B cell (primary cell): ENCODE measurements at regions not wholly inside any gene's neighbourhood (a gene's known extent, or its start where the extent isn't known, plus 50 kb on each side); places are given as distances from the start of the nearest gene placed in this dataset.

Experiments
- ATAC-seq: fragments of 200-7000 bp; cut with Tn5 transposase; one replicate; pipeline ENCODE4 v1.10.0; 2021; ENCODE audit warnings: low read depth, mild to moderate bottlenecking, moderate number of reproducible peaks, moderate library complexity
- CTCF ChIA-PET: fragments of 350-600 bp; sonication (Branson Sonifier 250); formaldehyde crosslinking; loops from one replicate; lab custom pipeline; 2021; ENCODE audit warnings: antibody characterized with exemption, inconsistent platforms; lab: Charles Lee
- POLR2A ChIA-PET: fragments of 350-600 bp; sonication (Branson Sonifier 250); formaldehyde crosslinking; loops from one replicate; lab custom pipeline; 2021; ENCODE audit warnings: antibody characterized with exemption; lab: Charles Lee
- DNase-seq: peaks from one replicate; pipeline ENCODE4 v3.0.0; 2013
- H2AFZ ChIP-seq: 2 replicates; pipeline ENCODE4 v1.6.1; 2012; ENCODE audit warnings: mild to moderate bottlenecking, low read depth, low read length; ENCODE audit not compliant: insufficient read depth, poor library complexity, severe bottlenecking
- H3K27ac ChIP-seq, 2 donors: 1 replicate in 1 of 2; 2 replicates in 1 of 2; pipeline ENCODE4 v1.5.1; 2012 to 2013; ENCODE audit warnings: low read length in 2 of 2, mild to moderate bottlenecking in 2 of 2, moderate library complexity in 1 of 2
- H3K27me3 ChIP-seq, 4 experiments: fragments of 200-600 bp in 1 of 4; sonication (generic) in 1 of 4; replicated peaks in 1 of 4; 1 replicate in 2 of 4; 2 replicates in 2 of 4; pipeline versions ENCODE4 v1.6.1 to v1.7.0; 2013 to 2016; ENCODE audit warnings: low read length in 3 of 4, mild to moderate bottlenecking in 2 of 4, mixed read lengths in 1 of 4, moderate library complexity in 1 of 4; ENCODE audit not compliant: insufficient read depth in 4 of 4, control insufficient read depth in 3 of 4; ENCODE audit errors: control extremely low read depth in 1 of 4
- H3K36me3 ChIP-seq, 2 experiments: replicated peaks in 1 of 2; 1 replicate in 1 of 2; 2 replicates in 1 of 2; pipeline versions ENCODE4 v1.6.1 to v1.7.1; 2013; ENCODE audit warnings: low read length in 1 of 2; ENCODE audit not compliant: insufficient read depth in 2 of 2, control insufficient read depth in 1 of 2; ENCODE audit errors: control extremely low read depth in 1 of 2, extremely low read depth in 1 of 2
- H3K4me1 ChIP-seq, 2 donors: fragments of 200-600 bp in 1 of 2; sonication (generic) in 1 of 2; 1 replicate in 1 of 2; 2 replicates in 1 of 2; pipeline versions ENCODE4 v1.5.1 to v1.6.1; 2013 to 2017; ENCODE audit warnings: low read length in 2 of 2; ENCODE audit not compliant: control insufficient read depth in 2 of 2, insufficient read depth in 2 of 2
- H3K4me2 ChIP-seq: replicated peaks from 2 replicates; pipeline ENCODE3; 2012; ENCODE audit warnings: mild to moderate bottlenecking, low read depth, low read length; ENCODE audit not compliant: poor library complexity, severe bottlenecking
- H3K4me3 ChIP-seq, 5 experiments: fragments of 200-600 bp in 1 of 5; sonication (generic) in 1 of 5; 1 replicate in 3 of 5; 2 replicates in 2 of 5; pipeline versions ENCODE4 v1.5.1 to v1.7.0; 2011 to 2016; ENCODE audit warnings: low read length in 4 of 5, mild to moderate bottlenecking in 4 of 5, low read depth in 2 of 5, control low read depth in 1 of 5, moderate library complexity in 1 of 5; ENCODE audit not compliant: insufficient read depth in 1 of 5; ENCODE audit errors: control extremely low read depth in 1 of 5, extremely low read depth in 1 of 5
- H3K79me2 ChIP-seq: fragments of 200-600 bp; sonication (generic); one replicate; pipeline ENCODE4 v1.6.0; 2016; ENCODE audit warnings: low read length; ENCODE audit not compliant: control insufficient read depth, insufficient read depth
- H3K9ac ChIP-seq: fragments of 200-600 bp; sonication (generic); 2 replicates; pipeline ENCODE4 v1.6.1; 2017; ENCODE audit warnings: mild to moderate bottlenecking, low read length, moderate library complexity
- H3K9me3 ChIP-seq, 3 donors: one replicate each; pipeline versions ENCODE4 v1.6.1 to v1.7.1; 2013; ENCODE audit warnings: low read length in 2 of 3; ENCODE audit not compliant: control insufficient read depth in 2 of 3, insufficient read depth in 1 of 3; ENCODE audit errors: control extremely low read depth in 1 of 3
- H4K20me1 ChIP-seq: 2 replicates; pipeline ENCODE4 v1.6.0; 2012; ENCODE audit warnings: mild to moderate bottlenecking, low read length; ENCODE audit not compliant: insufficient read depth, control insufficient read depth, poor library complexity, severe bottlenecking
- H3K27ac Mint-ChIP-seq: one replicate; pipeline ENCODE4 v1.8.0; 2021; ENCODE audit warnings: mixed read lengths
- H3K27me3 Mint-ChIP-seq: one replicate; pipeline ENCODE4 v1.8.0; 2021; ENCODE audit warnings: mixed read lengths
- H3K4me1 Mint-ChIP-seq: one replicate; pipeline ENCODE4 v1.8.0; 2021; ENCODE audit warnings: mixed read lengths
- H3K4me3 Mint-ChIP-seq: one replicate; pipeline ENCODE4 v1.8.0; 2021; ENCODE audit warnings: mixed read lengths
- H3K9me3 Mint-ChIP-seq: one replicate; pipeline ENCODE4 v1.8.0; 2022; ENCODE audit warnings: mixed read lengths; ENCODE audit not compliant: insufficient read depth
- EZH2 ChIP-seq: IDR thresholded peaks from 2 replicates; pipeline ENCODE4 v1.6.1; 2012; ENCODE audit warnings: borderline replicate concordance, low read depth, mild to moderate bottlenecking, moderate library complexity, low read length; ENCODE audit not compliant: insufficient read depth, poor library complexity, severe bottlenecking
- WGBS: methylation state at CpG from one replicate; pipeline ENCODE4 v1.1.5; 2013; ENCODE audit warnings: missing lambda C conversion rate; ENCODE audit not compliant: insufficient coverage; 5-methylcytosine and 5-hydroxymethylcytosine counted together
- intact Hi-C: fragments of 100-400 bp; cut with micrococcal nuclease; formaldehyde crosslinking; loops from one replicate; pipeline ENCODE4 v1.10.0; 2022
- TF ChIP-seq, protein P1 (sequence below): fragments of 200-600 bp; IDR thresholded peaks from one replicate; pipeline ENCODE4 v1.8.0; 2022; ENCODE audit warnings: antibody characterized with exemption, mild to moderate bottlenecking

DNA sequence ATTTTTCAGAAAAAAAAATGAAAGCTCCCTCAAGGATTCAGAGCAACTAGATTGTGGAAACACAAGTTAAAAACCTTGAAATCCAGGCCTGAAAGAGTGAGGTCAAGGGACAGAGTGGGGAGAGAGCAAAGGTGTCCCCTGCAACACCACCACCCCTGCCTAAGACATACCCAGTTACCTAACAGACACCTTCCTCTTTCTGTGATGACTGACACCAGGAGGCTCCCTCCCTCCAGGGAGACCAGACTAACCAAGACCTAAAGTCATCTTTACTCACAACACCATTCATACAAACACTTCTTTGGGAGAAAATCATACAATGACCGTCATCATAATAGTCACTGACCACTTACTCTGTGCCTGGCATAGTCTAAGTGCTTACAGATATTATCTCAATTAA is 151.8 kb upstream of the NABP1 start:
- no peak overlapping the region for H3K4me3 ChIP-seq
- Mint-ChIP-seq H3K9me3 (no peaks in the 10 kb centered on the region), H3K27ac (no peak overlapping the region), H3K27me3 (peaks cover 3% of the 10 kb centered on the region), H3K4me1 (no peaks in the 10 kb centered on the region), H3K4me3 (no peak overlapping the region)
- intact Hi-C loops, result no loop called here
- WGBS, result no CpG with 5 or more reads among the region's 1 CpG
- no peaks in the 10 kb centered on the region for H3K9me3 ChIP-seq
- no peak overlapping the region for H3K27ac ChIP-seq
- ATAC-seq (no peak), DNase-seq (no peak)
- no peaks in the 10 kb centered on the region for H4K20me1 ChIP-seq
- no peaks in the 10 kb centered on the region for H3K4me1 ChIP-seq
- no peaks in the 10 kb centered on the region for H3K79me2 ChIP-seq
- H3K9ac ChIP-seq, result no peak overlapping the region
- H3K27me3 ChIP-seq, result no peaks in the 10 kb centered on the region
- CTCF ChIA-PET, result interaction anchor here (0.6 to 5.6 kb wide), 5 partner anchors 9 to 474 kb away, joined by 3 to 119 read pairs (median 5); no protein-coding TSS in a partner anchor
- POLR2A ChIA-PET, result no interaction called here
- no peaks in the 10 kb centered on the region for H3K36me3 ChIP-seq
- no peak for TF ChIP-seq EZH2
- H2AFZ ChIP-seq, result no peak overlapping the region
- H3K4me2 ChIP-seq, result no peak overlapping the region

DNA sequence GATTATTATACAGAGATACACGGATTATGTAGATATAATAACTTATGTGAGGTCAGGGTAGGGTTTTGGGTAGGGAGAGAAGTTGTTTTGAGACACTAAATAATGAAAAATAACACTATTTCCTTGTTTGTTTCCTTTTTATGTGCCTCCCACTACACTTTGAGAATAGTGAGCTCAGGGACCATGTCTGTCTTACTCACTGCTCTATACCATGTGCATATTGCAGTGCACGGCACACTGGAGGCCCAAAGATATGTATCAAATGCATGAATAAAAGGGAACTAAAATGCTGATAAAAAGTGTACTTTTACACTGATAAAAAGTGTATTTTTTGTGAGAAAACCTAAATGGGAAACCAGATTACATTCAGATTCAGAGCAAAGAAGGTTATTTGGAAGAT is 151.4 kb upstream of the NABP1 start:
- Mint-ChIP-seq H3K4me1 (no peaks in the 10 kb centered on the region), H3K9me3 (no peaks in the 10 kb centered on the region), H3K27me3 (peaks cover 3% of the 10 kb centered on the region), H3K4me3 (no peak overlapping the region), H3K27ac (no peak overlapping the region)
- DNase-seq (no peak), ATAC-seq (no peak)
- intact Hi-C loops, result no loop called here
- H4K20me1 ChIP-seq, result no peaks in the 10 kb centered on the region
- H2AFZ ChIP-seq, result no peak overlapping the region
- ChIA-PET CTCF (interaction anchor here (0.6 to 5.6 kb wide), 5 partner anchors 9 to 474 kb away, joined by 3 to 119 read pairs (median 5); no protein-coding TSS in a partner anchor), POLR2A (no interaction called here)
- H3K4me1 ChIP-seq, result no peaks in the 10 kb centered on the region
- H3K9ac ChIP-seq, result no peak overlapping the region
- no peaks in the 10 kb centered on the region for H3K27me3 ChIP-seq
- no CpG with 5 or more reads among the region's 2 CpGs for WGBS
- TF ChIP-seq, protein P1, sequence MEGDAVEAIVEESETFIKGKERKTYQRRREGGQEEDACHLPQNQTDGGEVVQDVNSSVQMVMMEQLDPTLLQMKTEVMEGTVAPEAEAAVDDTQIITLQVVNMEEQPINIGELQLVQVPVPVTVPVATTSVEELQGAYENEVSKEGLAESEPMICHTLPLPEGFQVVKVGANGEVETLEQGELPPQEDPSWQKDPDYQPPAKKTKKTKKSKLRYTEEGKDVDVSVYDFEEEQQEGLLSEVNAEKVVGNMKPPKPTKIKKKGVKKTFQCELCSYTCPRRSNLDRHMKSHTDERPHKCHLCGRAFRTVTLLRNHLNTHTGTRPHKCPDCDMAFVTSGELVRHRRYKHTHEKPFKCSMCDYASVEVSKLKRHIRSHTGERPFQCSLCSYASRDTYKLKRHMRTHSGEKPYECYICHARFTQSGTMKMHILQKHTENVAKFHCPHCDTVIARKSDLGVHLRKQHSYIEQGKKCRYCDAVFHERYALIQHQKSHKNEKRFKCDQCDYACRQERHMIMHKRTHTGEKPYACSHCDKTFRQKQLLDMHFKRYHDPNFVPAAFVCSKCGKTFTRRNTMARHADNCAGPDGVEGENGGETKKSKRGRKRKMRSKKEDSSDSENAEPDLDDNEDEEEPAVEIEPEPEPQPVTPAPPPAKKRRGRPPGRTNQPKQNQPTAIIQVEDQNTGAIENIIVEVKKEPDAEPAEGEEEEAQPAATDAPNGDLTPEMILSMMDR, result no peak
- no peak for TF ChIP-seq EZH2
- no peaks in the 10 kb centered on the region for H3K79me2 ChIP-seq
- H3K4me2 ChIP-seq, result no peak overlapping the region
- no peaks in the 10 kb centered on the region for H3K36me3 ChIP-seq
- H3K9me3 ChIP-seq, result no peaks in the 10 kb centered on the region
- H3K4me3 ChIP-seq, result no peak overlapping the region
- no peak overlapping the region for H3K27ac ChIP-seq
